ENCODE measurements at regions not wholly inside any gene's neighbourhood (a gene's known extent, or its start where the extent isn't known, plus 50 kb on each side); places are given as distances from the start of the nearest gene placed in this dataset.

GRCh38 chr16:74219706-74220105 lies 76.9 kb upstream of the PSMD7 start:
- TF ChIP-seq, protein P1, sequence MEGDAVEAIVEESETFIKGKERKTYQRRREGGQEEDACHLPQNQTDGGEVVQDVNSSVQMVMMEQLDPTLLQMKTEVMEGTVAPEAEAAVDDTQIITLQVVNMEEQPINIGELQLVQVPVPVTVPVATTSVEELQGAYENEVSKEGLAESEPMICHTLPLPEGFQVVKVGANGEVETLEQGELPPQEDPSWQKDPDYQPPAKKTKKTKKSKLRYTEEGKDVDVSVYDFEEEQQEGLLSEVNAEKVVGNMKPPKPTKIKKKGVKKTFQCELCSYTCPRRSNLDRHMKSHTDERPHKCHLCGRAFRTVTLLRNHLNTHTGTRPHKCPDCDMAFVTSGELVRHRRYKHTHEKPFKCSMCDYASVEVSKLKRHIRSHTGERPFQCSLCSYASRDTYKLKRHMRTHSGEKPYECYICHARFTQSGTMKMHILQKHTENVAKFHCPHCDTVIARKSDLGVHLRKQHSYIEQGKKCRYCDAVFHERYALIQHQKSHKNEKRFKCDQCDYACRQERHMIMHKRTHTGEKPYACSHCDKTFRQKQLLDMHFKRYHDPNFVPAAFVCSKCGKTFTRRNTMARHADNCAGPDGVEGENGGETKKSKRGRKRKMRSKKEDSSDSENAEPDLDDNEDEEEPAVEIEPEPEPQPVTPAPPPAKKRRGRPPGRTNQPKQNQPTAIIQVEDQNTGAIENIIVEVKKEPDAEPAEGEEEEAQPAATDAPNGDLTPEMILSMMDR (IDR thresholded peaks at IDR 0.05), result no peak
- TF ChIP-seq POLR2A (IDR thresholded peaks at IDR 0.05), result no peak

Data from tibial nerve (tissue), 3 donors.